HG03378 (cell line): ENCODE measurements at regions not wholly inside any gene's neighbourhood (a gene's known extent, or its start where the extent isn't known, plus 50 kb on each side); places are given as distances from the start of the nearest gene placed in this dataset.

Experiments used
- ATAC-seq: cut with Tn5 transposase; IDR thresholded peaks from one replicate; pipeline ENCODE4 v1.9.1; 2021; ENCODE audit warnings: mild to moderate bottlenecking, moderate library complexity; ENCODE audit not compliant: unreplicated experiment

GRCh38 chr18:8962855-8963635 is 139.5 kb upstream of the NDUFV2 start:
- no peak for ATAC-seq

- ATAC-seq: no peak
These were observed 138.6 kb upstream of the NDUFV2 start for GRCh38 chr18:8963876-8964275.

- no peak for ATAC-seq
These were observed 137.1 kb upstream of the NDUFV2 start for GRCh38 chr18:8965398-8965797.

- no peak for ATAC-seq
These were observed 135.7 kb upstream of the NDUFV2 start for GRCh38 chr18:8966821-8967220.

DNA sequence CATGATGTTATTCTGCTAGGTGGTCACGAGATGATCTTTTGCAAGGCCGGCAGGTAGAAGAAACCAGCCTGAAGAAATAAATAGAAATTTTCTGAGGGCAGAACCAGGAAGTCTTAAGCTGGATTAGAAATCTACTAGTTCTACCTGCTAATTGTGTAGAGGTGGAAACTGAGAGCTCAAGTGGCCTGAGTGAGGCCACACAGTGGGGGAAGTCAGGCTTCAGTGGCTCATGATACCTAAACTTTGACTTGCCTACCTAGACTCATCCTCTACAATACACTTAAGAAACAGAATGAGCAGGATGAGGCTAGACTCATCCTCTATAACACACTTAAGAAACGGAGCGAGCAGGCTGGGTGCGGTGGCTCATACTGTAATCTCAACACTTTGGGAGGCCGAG is 134.9 kb upstream of the NDUFV2 start:
- ATAC-seq: no peak

- no peak for ATAC-seq
These were observed 132.7 kb upstream of the NDUFV2 start for GRCh38 chr18:8969639-8970390.

DNA sequence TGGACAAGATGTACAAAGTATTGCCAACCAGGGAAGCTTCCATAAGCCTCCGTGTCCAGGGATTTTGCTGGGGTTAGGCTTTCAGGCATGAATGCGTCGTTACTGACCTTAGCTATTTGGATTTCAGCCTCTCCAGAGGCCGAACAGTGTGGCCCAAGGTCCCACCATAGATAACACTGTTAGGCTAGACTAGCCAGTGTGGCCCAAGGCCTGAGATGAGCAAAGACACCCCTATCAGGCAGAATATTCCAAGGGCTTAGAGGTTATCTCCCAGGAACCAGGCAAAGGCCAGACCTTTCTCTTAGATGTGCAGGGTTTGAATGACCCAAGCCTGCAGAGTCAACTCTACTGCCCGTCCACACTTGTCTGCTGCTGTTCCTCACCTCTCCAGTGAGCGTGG is 131.7 kb upstream of the NDUFV2 start:
- ATAC-seq: no peak

GRCh38 chr18:8972116-8972515 is 130.4 kb upstream of the NDUFV2 start:
- ATAC-seq: no peak

DNA sequence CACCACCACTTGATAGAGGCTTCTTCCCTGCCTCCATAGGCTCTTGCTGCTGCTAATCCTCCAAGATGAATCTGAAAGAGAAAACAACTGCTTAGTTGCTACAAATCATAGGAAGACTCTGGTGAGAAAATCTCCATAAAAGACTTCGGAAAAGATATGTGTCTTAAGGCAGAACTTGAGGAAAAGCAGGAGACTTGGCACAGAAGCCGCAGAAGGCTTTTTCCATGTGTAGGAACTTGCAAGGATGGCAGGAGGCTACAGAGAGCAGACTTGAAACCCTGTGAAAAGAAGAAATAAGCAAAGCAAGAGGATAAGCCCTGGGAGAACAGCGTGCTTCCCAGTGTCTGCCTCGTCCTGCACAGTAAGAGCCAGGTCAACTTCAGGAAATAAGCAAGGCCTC is 128.2 kb upstream of the NDUFV2 start:
- no peak for ATAC-seq

DNA sequence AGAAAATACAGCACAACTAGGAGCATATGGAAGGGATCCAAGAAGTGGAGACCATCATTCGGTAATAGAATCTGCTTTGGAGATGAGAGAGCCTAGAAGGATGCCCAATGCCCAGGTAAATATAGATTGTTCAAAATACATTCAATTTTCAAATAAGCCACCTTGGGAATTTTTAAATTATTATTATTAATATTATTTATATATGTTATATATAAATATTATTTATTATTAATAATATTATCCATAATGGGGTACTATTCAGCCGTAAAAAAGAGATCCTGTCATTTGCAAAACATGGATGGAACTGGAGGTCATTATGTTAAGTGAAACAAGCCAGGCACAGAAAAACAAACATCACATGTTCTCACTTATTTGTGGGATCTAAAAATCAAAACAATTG is 127.8 kb upstream of the NDUFV2 start:
- ATAC-seq: no peak

DNA sequence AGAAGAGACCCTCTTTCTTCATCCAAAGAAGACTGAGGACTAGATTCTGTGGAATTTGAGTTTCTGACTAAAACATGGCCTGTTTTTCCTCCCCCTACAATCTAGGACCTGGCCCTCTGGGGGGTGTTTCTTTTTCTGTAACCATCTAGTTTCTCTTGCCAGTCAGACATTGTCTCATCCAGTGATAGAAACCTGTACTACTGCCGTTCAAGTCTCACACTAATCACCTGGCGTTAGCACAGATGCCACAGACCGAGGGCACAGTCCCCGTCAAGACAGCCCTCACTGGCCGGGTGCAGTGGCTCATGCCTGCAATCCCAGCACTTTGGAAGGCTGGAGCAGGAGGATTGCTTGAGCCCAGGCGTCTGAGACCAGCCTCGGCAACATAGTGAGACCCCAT is 126.9 kb upstream of the NDUFV2 start:
- no peak for ATAC-seq

DNA sequence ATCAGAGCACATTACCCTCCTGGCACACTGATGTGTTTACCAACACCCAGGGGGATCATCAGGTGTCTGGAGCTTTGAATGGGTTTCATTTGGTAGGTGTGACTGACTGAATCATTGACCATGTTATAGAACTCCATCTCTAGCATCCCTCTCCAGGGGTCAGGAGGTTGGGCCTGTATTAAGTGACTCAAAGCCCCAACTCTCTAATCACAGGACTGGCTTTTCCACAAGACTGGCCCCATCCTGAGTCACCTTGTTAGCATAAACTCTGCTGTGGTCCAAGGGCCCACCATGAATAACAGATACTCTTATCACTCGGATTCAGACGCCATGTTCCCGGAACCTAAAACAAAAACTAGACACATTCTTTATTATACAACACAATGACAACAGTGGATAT is 125.9 kb upstream of the NDUFV2 start:
- no peak for ATAC-seq

- ATAC-seq: no peak
These were observed 125.3 kb upstream of the NDUFV2 start for GRCh38 chr18:8977166-8977565.

DNA sequence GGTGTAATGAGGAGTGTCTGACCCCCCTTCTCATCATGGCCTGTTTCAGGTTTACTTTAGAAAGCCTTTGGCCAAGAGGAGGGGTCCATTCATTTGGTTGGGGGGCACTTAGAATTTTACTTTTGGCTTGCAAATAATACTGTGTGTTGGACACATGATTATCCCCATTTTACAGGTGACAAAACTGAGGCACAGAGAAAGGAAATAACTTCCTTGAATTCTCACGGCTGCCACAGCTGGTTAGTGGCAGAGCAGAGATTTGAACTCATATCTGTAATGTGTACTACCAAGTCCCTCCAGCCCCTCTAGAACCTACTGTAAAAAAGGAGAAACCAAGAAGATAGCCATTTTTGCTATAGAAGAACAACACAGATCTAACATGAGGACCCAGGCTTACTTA is 124.8 kb upstream of the NDUFV2 start:
- no peak for ATAC-seq

GRCh38 chr18:8978394-8978793 is 124.1 kb upstream of the NDUFV2 start:
- no peak for ATAC-seq

- ATAC-seq: no peak
These were observed 123.1 kb upstream of the NDUFV2 start for GRCh38 chr18:8979258-8979988.

GRCh38 chr18:8980496-8980895 is 122.0 kb upstream of the NDUFV2 start:
- no peak for ATAC-seq

GRCh38 chr18:8980918-8981317 is 121.6 kb upstream of the NDUFV2 start:
- no peak for ATAC-seq

DNA sequence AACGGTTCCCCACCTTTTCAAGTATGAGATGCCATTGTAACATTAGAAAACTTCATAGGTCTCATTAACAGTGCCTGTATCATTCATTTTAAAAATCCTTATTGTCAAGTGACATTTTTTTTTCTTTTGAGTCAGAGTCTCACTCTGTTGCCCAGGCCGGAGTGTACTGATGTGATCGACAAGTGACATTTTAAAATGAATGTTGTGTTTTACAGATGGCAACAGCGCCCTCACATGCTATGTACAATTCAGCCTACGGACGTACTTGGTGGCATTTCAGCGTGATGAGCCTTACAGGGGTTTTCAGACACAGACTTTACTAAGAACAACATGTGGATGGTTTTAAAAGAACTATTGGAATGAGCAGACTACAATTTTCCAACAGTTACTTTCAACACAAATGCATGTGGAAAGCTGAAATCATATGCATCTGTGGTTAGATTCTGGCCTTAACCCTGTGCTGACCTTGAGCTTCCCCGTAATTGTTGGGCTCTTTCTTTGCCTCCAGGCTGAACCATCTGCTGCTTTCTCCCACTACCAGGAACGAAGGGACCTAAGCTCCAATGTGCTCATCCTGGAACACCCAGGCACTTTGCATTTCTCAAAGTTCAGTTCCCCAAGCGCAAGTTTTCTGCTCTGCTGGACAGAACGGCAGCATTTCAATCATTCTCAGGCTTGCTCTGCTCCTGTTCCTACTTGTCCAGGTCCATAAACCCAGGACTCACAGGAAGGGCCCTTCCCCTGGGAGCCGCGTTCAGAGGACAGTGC is 119.9 kb upstream of the NDUFV2 start:
- ATAC-seq: no peak

- ATAC-seq: no peak
These were observed 119.3 kb upstream of the NDUFV2 start for GRCh38 chr18:8983195-8983594.

GRCh38 chr18:8984131-8984721 is 118.3 kb upstream of the NDUFV2 start:
- ATAC-seq: no peak
